ENCODE measurements at regions not wholly inside any gene's neighbourhood (a gene's known extent, or its start where the extent isn't known, plus 50 kb on each side); places are given as distances from the start of the nearest gene placed in this dataset.
"Not testable (repeated sequence)": the region's sequence is repeated elsewhere in the genome, so short reads cannot be mapped to it uniquely, and the experiment has no call there.

- no peak for TF ChIP-seq CTCF (IDR thresholded peaks at IDR 0.05; ENCODE audit: low read length, missing control alignments)
- H3K4me3 ChIP-seq (replicated peaks; ENCODE audit: low read depth, low read length) = no peak overlapping the region
- peak; percentile 45 for DNase-seq (ENCODE audit: low read depth)
Observed at GRCh38 chr6:48610846-48611245, 499.8 kb upstream of the PTCHD4 start.

GRCh38 chr6:48606618-48607017 is 495.6 kb upstream of the PTCHD4 start:
- no peak overlapping the region for H3K4me3 ChIP-seq (replicated peaks; ENCODE audit: low read depth, low read length)
- TF ChIP-seq CTCF (IDR thresholded peaks at IDR 0.05; ENCODE audit: low read length, missing control alignments) = no peak
- no peak for DNase-seq (ENCODE audit: low read depth)

GRCh38 chr6:48597951-48598350 is 487.0 kb upstream of the PTCHD4 start:
- no peak for TF ChIP-seq CTCF (IDR thresholded peaks at IDR 0.05; ENCODE audit: low read length, missing control alignments)
- peak; percentile 50 for DNase-seq (ENCODE audit: low read depth)

GRCh38 chr6:48596830-48597229 is 485.8 kb upstream of the PTCHD4 start:
- H3K4me3 ChIP-seq (replicated peaks; ENCODE audit: low read depth, low read length) = no peak overlapping the region
- no peak for DNase-seq (ENCODE audit: low read depth)
- no peak for TF ChIP-seq CTCF (IDR thresholded peaks at IDR 0.05; ENCODE audit: low read length, missing control alignments)

More at GRCh38 chr6:48597951-48598350, 487.0 kb upstream of the PTCHD4 start:
- H3K4me3 ChIP-seq (replicated peaks; ENCODE audit: low read depth, low read length) = no peak overlapping the region

- DNase-seq (ENCODE audit: low read depth); H3K4me3 ChIP-seq (replicated peaks; ENCODE audit: low read depth, low read length): not testable (repeated sequence)
Observed at GRCh38 chr6:48591158-48591557, 480.2 kb upstream of the PTCHD4 start.

- no peak for TF ChIP-seq CTCF (IDR thresholded peaks at IDR 0.05; ENCODE audit: low read length, missing control alignments)
- H3K4me3 ChIP-seq (replicated peaks; ENCODE audit: low read depth, low read length) = no peak overlapping the region
- no peak for DNase-seq (ENCODE audit: low read depth)
Observed at GRCh38 chr6:48584846-48585245, 473.8 kb upstream of the PTCHD4 start.

GRCh38 chr6:48570656-48571055 is 459.7 kb upstream of the PTCHD4 start:
- no peak for DNase-seq (ENCODE audit: low read depth)
- no peak for TF ChIP-seq CTCF (IDR thresholded peaks at IDR 0.05; ENCODE audit: low read length, missing control alignments)
- no peak overlapping the region for H3K4me3 ChIP-seq (replicated peaks; ENCODE audit: low read depth, low read length)

GRCh38 chr6:48568856-48569255 is 457.9 kb upstream of the PTCHD4 start:
- DNase-seq (ENCODE audit: low read depth) = no peak
- no peak for TF ChIP-seq CTCF (IDR thresholded peaks at IDR 0.05; ENCODE audit: low read length, missing control alignments)
- no peak overlapping the region for H3K4me3 ChIP-seq (replicated peaks; ENCODE audit: low read depth, low read length)
